Sigmoid colon (tissue), 4 donors: ENCODE measurements at regions not wholly inside any gene's neighbourhood (a gene's known extent, or its start where the extent isn't known, plus 50 kb on each side); places are given as distances from the start of the nearest gene placed in this dataset.

ENCODE experiments used
- EP300 ChIP-seq, 4 donors: sonication (generic); formaldehyde crosslinking; IDR thresholded peaks; one replicate each; pipeline ENCODE4 v1.6.1; 2017; ENCODE audit warnings: antibody characterized with exemption in 4 of 4
- POLR2A ChIP-seq, 2 donors: fragments of 450-650 bp; IDR thresholded peaks; one replicate each; pipeline ENCODE4 v1.6.1; 2016; ENCODE audit warnings: antibody characterized with exemption in 2 of 2, mild to moderate bottlenecking in 2 of 2, moderate library complexity in 2 of 2
- TF ChIP-seq, protein P1 (sequence below), 4 experiments: fragments of 450-650 bp in 3 of 4; fragments of 200-600 bp in 1 of 4; IDR thresholded peaks; one replicate each; pipeline ENCODE4 v1.5.1; 2016 to 2019; ENCODE audit warnings: antibody characterized with exemption in 4 of 4, mild to moderate bottlenecking in 3 of 4, moderate library complexity in 2 of 4

DNA sequence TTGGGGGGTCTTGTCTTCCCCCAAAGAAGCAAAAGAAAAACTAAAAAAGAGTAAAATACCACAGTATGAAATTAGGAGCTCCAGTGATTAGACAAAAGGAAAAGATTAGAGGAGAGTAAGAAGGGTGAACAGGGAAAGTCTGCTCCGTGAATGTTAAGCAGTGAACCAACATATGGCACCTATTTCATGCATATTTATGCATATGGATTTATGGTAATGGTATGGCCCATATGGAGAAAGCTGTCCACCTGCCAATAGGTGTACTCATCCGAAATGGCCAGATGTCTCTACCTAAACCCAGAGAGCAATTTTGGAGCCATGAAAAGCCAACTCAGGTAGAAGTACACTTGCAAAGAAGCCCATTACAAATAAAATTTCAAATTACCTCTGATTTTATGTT lies 404.0 kb upstream of the RAB6C start:
- TF ChIP-seq POLR2A (IDR thresholded peaks at IDR 0.05) (no peak), EP300 (IDR thresholded peaks at IDR 0.05) (no peak)
- TF ChIP-seq, protein P1, sequence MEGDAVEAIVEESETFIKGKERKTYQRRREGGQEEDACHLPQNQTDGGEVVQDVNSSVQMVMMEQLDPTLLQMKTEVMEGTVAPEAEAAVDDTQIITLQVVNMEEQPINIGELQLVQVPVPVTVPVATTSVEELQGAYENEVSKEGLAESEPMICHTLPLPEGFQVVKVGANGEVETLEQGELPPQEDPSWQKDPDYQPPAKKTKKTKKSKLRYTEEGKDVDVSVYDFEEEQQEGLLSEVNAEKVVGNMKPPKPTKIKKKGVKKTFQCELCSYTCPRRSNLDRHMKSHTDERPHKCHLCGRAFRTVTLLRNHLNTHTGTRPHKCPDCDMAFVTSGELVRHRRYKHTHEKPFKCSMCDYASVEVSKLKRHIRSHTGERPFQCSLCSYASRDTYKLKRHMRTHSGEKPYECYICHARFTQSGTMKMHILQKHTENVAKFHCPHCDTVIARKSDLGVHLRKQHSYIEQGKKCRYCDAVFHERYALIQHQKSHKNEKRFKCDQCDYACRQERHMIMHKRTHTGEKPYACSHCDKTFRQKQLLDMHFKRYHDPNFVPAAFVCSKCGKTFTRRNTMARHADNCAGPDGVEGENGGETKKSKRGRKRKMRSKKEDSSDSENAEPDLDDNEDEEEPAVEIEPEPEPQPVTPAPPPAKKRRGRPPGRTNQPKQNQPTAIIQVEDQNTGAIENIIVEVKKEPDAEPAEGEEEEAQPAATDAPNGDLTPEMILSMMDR (IDR thresholded peaks at IDR 0.05) = no peak
